ENCODE measurements at regions not wholly inside any gene's neighbourhood (a gene's known extent, or its start where the extent isn't known, plus 50 kb on each side); places are given as distances from the start of the nearest gene placed in this dataset.

- Histone ChIP-seq H3K27me3 (no peaks in the 10 kb centered on the region), H3K4me1 (ENCODE audit: insufficient read depth) (peaks cover 11% of the 10 kb centered on the region), H3K4me3 (no peak overlapping the region), H3K36me3 (replicated peaks; ENCODE audit: insufficient read depth, low read depth) (no peaks in the 10 kb centered on the region), H3K79me2 (no peaks in the 10 kb centered on the region), H3K27ac (no peak overlapping the region), H3K4me2 (no peak overlapping the region), H3K9me2 (replicated peaks; ENCODE audit: insufficient read depth) (no peaks in the 10 kb centered on the region), H2AFZ (no peak overlapping the region), H3K9me3 (ENCODE audit: low read depth) (no peaks in the 10 kb centered on the region), H4K20me1 (ENCODE audit: insufficient read depth, poor library complexity, severe bottlenecking) (no peaks in the 10 kb centered on the region)
- WGBS (ENCODE audit: low lambda C conversion rate, missing lambda C conversion rate): 91% methylated on average over 3 of the region's 3 CpGs
- no peak for DNase-seq (ENCODE audit: low spot score)
- TF ChIP-seq EZH2 (IDR thresholded peaks at IDR 0.05; ENCODE audit: borderline replicate concordance) (no peak), EZH2phosphoT487 (IDR thresholded peaks at IDR 0.05; ENCODE audit: low read depth, severe bottlenecking, unreplicated experiment) (no peak)
- TF ChIP-seq, protein P1, sequence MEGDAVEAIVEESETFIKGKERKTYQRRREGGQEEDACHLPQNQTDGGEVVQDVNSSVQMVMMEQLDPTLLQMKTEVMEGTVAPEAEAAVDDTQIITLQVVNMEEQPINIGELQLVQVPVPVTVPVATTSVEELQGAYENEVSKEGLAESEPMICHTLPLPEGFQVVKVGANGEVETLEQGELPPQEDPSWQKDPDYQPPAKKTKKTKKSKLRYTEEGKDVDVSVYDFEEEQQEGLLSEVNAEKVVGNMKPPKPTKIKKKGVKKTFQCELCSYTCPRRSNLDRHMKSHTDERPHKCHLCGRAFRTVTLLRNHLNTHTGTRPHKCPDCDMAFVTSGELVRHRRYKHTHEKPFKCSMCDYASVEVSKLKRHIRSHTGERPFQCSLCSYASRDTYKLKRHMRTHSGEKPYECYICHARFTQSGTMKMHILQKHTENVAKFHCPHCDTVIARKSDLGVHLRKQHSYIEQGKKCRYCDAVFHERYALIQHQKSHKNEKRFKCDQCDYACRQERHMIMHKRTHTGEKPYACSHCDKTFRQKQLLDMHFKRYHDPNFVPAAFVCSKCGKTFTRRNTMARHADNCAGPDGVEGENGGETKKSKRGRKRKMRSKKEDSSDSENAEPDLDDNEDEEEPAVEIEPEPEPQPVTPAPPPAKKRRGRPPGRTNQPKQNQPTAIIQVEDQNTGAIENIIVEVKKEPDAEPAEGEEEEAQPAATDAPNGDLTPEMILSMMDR (IDR thresholded peaks at IDR 0.05; ENCODE audit: poor library complexity): no peak
Measured at GRCh38 chr15:70274255-70274880, 176.7 kb upstream of the TLE3 start.

DNA sequence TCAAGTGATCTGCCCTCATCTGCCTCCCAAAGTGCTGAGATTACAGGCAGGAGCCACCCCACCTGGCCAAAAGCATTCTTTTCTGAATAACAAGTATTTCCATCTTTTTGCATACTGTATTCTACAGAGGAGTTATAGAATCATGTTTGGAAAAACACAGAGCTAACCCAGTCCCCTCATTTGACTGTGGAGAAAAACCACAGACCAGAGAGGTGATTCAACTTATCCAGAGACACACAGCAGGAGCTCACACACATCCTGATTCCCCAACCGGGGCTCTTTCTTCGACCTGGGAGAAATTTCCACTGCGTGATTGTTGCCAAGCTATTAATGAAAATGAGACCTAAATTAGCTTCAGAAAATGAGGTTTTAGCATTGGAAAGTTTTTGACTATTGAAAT is 176.1 kb upstream of the TLE3 start:
- Histone ChIP-seq H3K79me2 (no peaks in the 10 kb centered on the region), H3K9me3 (ENCODE audit: low read depth) (no peaks in the 10 kb centered on the region), H3K4me2 (no peak overlapping the region), H2AFZ (no peak overlapping the region), H3K4me1 (ENCODE audit: insufficient read depth) (peaks cover 11% of the 10 kb centered on the region), H4K20me1 (ENCODE audit: insufficient read depth, poor library complexity, severe bottlenecking) (no peaks in the 10 kb centered on the region), H3K27me3 (no peaks in the 10 kb centered on the region), H3K9me2 (replicated peaks; ENCODE audit: insufficient read depth) (no peaks in the 10 kb centered on the region), H3K27ac (no peak overlapping the region), H3K4me3 (no peak overlapping the region), H3K36me3 (replicated peaks; ENCODE audit: insufficient read depth, low read depth) (no peaks in the 10 kb centered on the region)
- no peak for DNase-seq (ENCODE audit: low spot score)
- 91% methylated on average over 3 of the region's 3 CpGs for WGBS (ENCODE audit: low lambda C conversion rate, missing lambda C conversion rate)
- TF ChIP-seq EZH2 (IDR thresholded peaks at IDR 0.05; ENCODE audit: borderline replicate concordance) (no peak), EZH2phosphoT487 (IDR thresholded peaks at IDR 0.05; ENCODE audit: low read depth, severe bottlenecking, unreplicated experiment) (no peak)
- TF ChIP-seq, protein P1 (IDR thresholded peaks at IDR 0.05; ENCODE audit: poor library complexity): no peak

- Histone ChIP-seq H3K9me3 (ENCODE audit: low read depth) (no peaks in the 10 kb centered on the region), H3K4me3 (no peak overlapping the region), H3K36me3 (replicated peaks; ENCODE audit: insufficient read depth, low read depth) (no peaks in the 10 kb centered on the region), H3K79me2 (no peaks in the 10 kb centered on the region), H4K20me1 (ENCODE audit: insufficient read depth, poor library complexity, severe bottlenecking) (no peaks in the 10 kb centered on the region), H3K4me2 (no peak overlapping the region), H2AFZ (no peak overlapping the region), H3K27me3 (no peaks in the 10 kb centered on the region), H3K4me1 (ENCODE audit: insufficient read depth) (peaks cover 11% of the 10 kb centered on the region), H3K27ac (no peak overlapping the region), H3K9me2 (replicated peaks; ENCODE audit: insufficient read depth) (no peaks in the 10 kb centered on the region)
- TF ChIP-seq, protein P1 (IDR thresholded peaks at IDR 0.05; ENCODE audit: poor library complexity): no peak
- TF ChIP-seq EZH2 (IDR thresholded peaks at IDR 0.05; ENCODE audit: borderline replicate concordance) (no peak), EZH2phosphoT487 (IDR thresholded peaks at IDR 0.05; ENCODE audit: low read depth, severe bottlenecking, unreplicated experiment) (no peak)
- no peak for DNase-seq (ENCODE audit: low spot score)
- WGBS (ENCODE audit: low lambda C conversion rate, missing lambda C conversion rate): 70% methylated on average over 10 of the region's 10 CpGs
Measured at GRCh38 chr15:70272565-70273355, 175.0 kb upstream of the TLE3 start.

Measured in hepatocyte (in vitro differentiated cells).